GM19023 (cell line): ENCODE measurements at regions not wholly inside any gene's neighbourhood (a gene's known extent, or its start where the extent isn't known, plus 50 kb on each side); places are given as distances from the start of the nearest gene placed in this dataset.

Source experiments
- ATAC-seq: cut with Tn5 transposase; IDR thresholded peaks from one replicate; pipeline ENCODE4 v1.9.1; 2021; ENCODE audit warnings: mild to moderate bottlenecking, moderate library complexity; ENCODE audit not compliant: unreplicated experiment

GRCh38 chr14:84591827-84592445 is 938.0 kb upstream of the FLRT2 start:
- no peak for ATAC-seq

GRCh38 chr14:84592770-84593169 is 937.2 kb upstream of the FLRT2 start:
- no peak for ATAC-seq

- ATAC-seq, result no peak
Observed at GRCh38 chr14:84610086-84610485, 919.9 kb upstream of the FLRT2 start.

- ATAC-seq, result no peak
Observed at GRCh38 chr14:84622357-84622756, 907.6 kb upstream of the FLRT2 start.

- no peak for ATAC-seq
Observed at GRCh38 chr14:84643446-84643845, 886.5 kb upstream of the FLRT2 start.

- ATAC-seq, result no peak
Observed at GRCh38 chr14:84646786-84647500, 883.0 kb upstream of the FLRT2 start.

- ATAC-seq, result no peak
Observed at GRCh38 chr14:84655014-84655413, 874.9 kb upstream of the FLRT2 start.

GRCh38 chr14:84657911-84658310 is 872.0 kb upstream of the FLRT2 start:
- no peak for ATAC-seq

GRCh38 chr14:84670796-84671195 is 859.1 kb upstream of the FLRT2 start:
- ATAC-seq, result no peak

GRCh38 chr14:84671776-84672175 is 858.2 kb upstream of the FLRT2 start:
- ATAC-seq, result no peak

- no peak for ATAC-seq
Observed at GRCh38 chr14:84674636-84675035, 855.3 kb upstream of the FLRT2 start.

- no peak for ATAC-seq
Observed at GRCh38 chr14:84686550-84686949, 843.4 kb upstream of the FLRT2 start.

- no peak for ATAC-seq
Observed at GRCh38 chr14:84688297-84689025, 841.5 kb upstream of the FLRT2 start.

- no peak for ATAC-seq
Observed at GRCh38 chr14:84694161-84694560, 835.8 kb upstream of the FLRT2 start.

GRCh38 chr14:84704601-84705000 is 825.3 kb upstream of the FLRT2 start:
- ATAC-seq, result no peak

GRCh38 chr14:84707830-84708229 is 822.1 kb upstream of the FLRT2 start:
- no peak for ATAC-seq

GRCh38 chr14:84708865-84709264 is 821.1 kb upstream of the FLRT2 start:
- ATAC-seq, result no peak

- no peak for ATAC-seq
Observed at GRCh38 chr14:84726471-84726870, 803.5 kb upstream of the FLRT2 start.

GRCh38 chr14:84749191-84749955 is 780.6 kb upstream of the FLRT2 start:
- no peak for ATAC-seq

- no peak for ATAC-seq
Observed at GRCh38 chr14:84750284-84750683, 779.7 kb upstream of the FLRT2 start.
